K562 (cell line): ENCODE measurements at regions not wholly inside any gene's neighbourhood (a gene's known extent, or its start where the extent isn't known, plus 50 kb on each side); places are given as distances from the start of the nearest gene placed in this dataset.

Experiments used
- MCM7 ChIP-seq, 2 experiments: fragments of 450-650 bp; IDR thresholded peaks; 2 replicates each; pipeline ENCODE4 v1.6.1; 2016 to 2018
- REST ChIP-seq, 2 experiments: fragments of 450-650 bp; formaldehyde crosslinking in 1 of 2; IDR thresholded peaks; 2 replicates each; pipeline versions ENCODE4 v1.4.0 to v1.6.1; 2014 to 2020; ENCODE audit warnings: mild to moderate bottlenecking in 2 of 2, borderline replicate concordance in 1 of 2, low read depth in 1 of 2
- SMARCE1 ChIP-seq: fragments of 450-650 bp; IDR thresholded peaks from 2 replicates; pipeline ENCODE4 v1.7.1; 2016; ENCODE audit warnings: mild to moderate bottlenecking

- no peak for TF ChIP-seq REST (IDR thresholded peaks at IDR 0.05; ENCODE audit: borderline replicate concordance)
- no peak for TF ChIP-seq REST (CRISPR knock-in tag; IDR thresholded peaks at IDR 0.05; ENCODE audit: low read depth)
- no peak for TF ChIP-seq MCM7 (IDR thresholded peaks at IDR 0.05)
- no peak for TF ChIP-seq SMARCE1
Observed at GRCh38 chr14:101226603-101227425, 323.3 kb upstream of the RTL1 start (continued).
